HepG2 (cell line): ENCODE measurements at regions not wholly inside any gene's neighbourhood (a gene's known extent, or its start where the extent isn't known, plus 50 kb on each side); places are given as distances from the start of the nearest gene placed in this dataset.

Source experiments
- CBX5 ChIP-seq: sonication (generic); formaldehyde crosslinking; IDR thresholded peaks from 2 replicates; pipeline ENCODE4 v1.4.0; 2020; ENCODE audit warnings: missing genetic modification reagents, borderline replicate concordance
- ELF1 ChIP-seq: sonication (generic); formaldehyde crosslinking; IDR thresholded peaks from 2 replicates; pipeline ENCODE4 v1.4.0; 2020; ENCODE audit warnings: missing genetic modification reagents
- FLYWCH1 ChIP-seq: sonication (generic); formaldehyde crosslinking; IDR thresholded peaks from 2 replicates; pipeline ENCODE4 v1.8.1; 2023; ENCODE audit warnings: mild to moderate bottlenecking, missing genetic modification reagents
- GATAD2A ChIP-seq: IDR thresholded peaks from 2 replicates; pipeline ENCODE4 v1.6.1; 2016
- KLF13 ChIP-seq: sonication (generic); formaldehyde crosslinking; IDR thresholded peaks from 2 replicates; pipeline ENCODE4 v1.4.0; 2020; ENCODE audit warnings: mild to moderate bottlenecking, missing genetic modification reagents
- MYNN ChIP-seq: sonication (generic); formaldehyde crosslinking; IDR thresholded peaks from 2 replicates; pipeline ENCODE4 v1.4.0; 2020; ENCODE audit warnings: mild to moderate bottlenecking, low read depth, missing genetic modification reagents
- MZF1 ChIP-seq: sonication (generic); formaldehyde crosslinking; IDR thresholded peaks from 2 replicates; pipeline ENCODE4 v1.8.1; 2023; ENCODE audit warnings: mild to moderate bottlenecking, missing genetic modification reagents, borderline replicate concordance
- NCOR1 ChIP-seq: fragments of 200-600 bp; sonication (generic); IDR thresholded peaks from 2 replicates; pipeline ENCODE4 v1.7.0; 2017; ENCODE audit warnings: antibody characterized with exemption, low read length, borderline replicate concordance
- NFYB ChIP-seq: sonication (generic); formaldehyde crosslinking; IDR thresholded peaks from 2 replicates; pipeline ENCODE4 v1.4.0; 2020; ENCODE audit warnings: missing genetic modification reagents
- POLR2G ChIP-seq: fragments of 200-400 bp; formaldehyde crosslinking; IDR thresholded peaks from 2 replicates; pipeline ENCODE4 v1.6.1; 2018; ENCODE audit warnings: mild to moderate bottlenecking, low read depth, low read length, moderate library complexity
- SOX6 ChIP-seq, 2 experiments: fragments of 450-650 bp in 1 of 2; sonication (generic) in 1 of 2; formaldehyde crosslinking in 1 of 2; IDR thresholded peaks; 2 replicates each; pipeline versions ENCODE4 v1.4.0 to v1.6.1; 2017 to 2020; ENCODE audit warnings: antibody characterized with exemption in 1 of 2, mild to moderate bottlenecking in 1 of 2, missing genetic modification reagents in 1 of 2
- SP4 ChIP-seq: sonication (generic); formaldehyde crosslinking; IDR thresholded peaks from 2 replicates; pipeline ENCODE4 v1.8.1; 2023; ENCODE audit warnings: mild to moderate bottlenecking, missing genetic modification reagents
- TBL1XR1 ChIP-seq: fragments of 150-350 bp; IDR thresholded peaks from 2 replicates; pipeline ENCODE4 v1.6.1; 2014; ENCODE audit warnings: borderline replicate concordance, low read length; ENCODE audit not compliant: partially characterized antibody
- ZC3H13 ChIP-seq: sonication (generic); formaldehyde crosslinking; IDR thresholded peaks from 2 replicates; pipeline ENCODE4 v1.8.1; 2023; ENCODE audit warnings: mild to moderate bottlenecking, missing genetic modification reagents, moderate library complexity
- ZFX ChIP-seq: sonication (generic); formaldehyde crosslinking; IDR thresholded peaks from 2 replicates; pipeline ENCODE4 v1.4.0; 2020; ENCODE audit warnings: mild to moderate bottlenecking, low read depth, missing genetic modification reagents, moderate library complexity
- ZIK1 ChIP-seq: sonication (generic); formaldehyde crosslinking; IDR thresholded peaks from 2 replicates; pipeline ENCODE4 v1.5.0; 2020; ENCODE audit warnings: mild to moderate bottlenecking, low read depth, missing genetic modification reagents, borderline replicate concordance
- ZKSCAN1 ChIP-seq: fragments of 150-350 bp; IDR thresholded peaks from 2 replicates; pipeline ENCODE4 v1.6.1; 2014; ENCODE audit warnings: low read length
- ZNF431 ChIP-seq: sonication (generic); formaldehyde crosslinking; IDR thresholded peaks from 2 replicates; pipeline ENCODE4 v1.9.0; 2022; ENCODE audit warnings: missing genetic modification reagents, low read depth, mild to moderate bottlenecking, borderline replicate concordance
- ZNF589 ChIP-seq: sonication (generic); formaldehyde crosslinking; conservative IDR thresholded peaks from 2 replicates; pipeline ENCODE4 v1.8.0; 2022; ENCODE audit warnings: mild to moderate bottlenecking, moderate library complexity, missing genetic modification reagents
- ZNF614 ChIP-seq: IDR thresholded peaks from 2 replicates; pipeline ENCODE4 v1.6.1; 2018; ENCODE audit warnings: missing biosample characterization, missing genetic modification reagents, inconsistent platforms, borderline replicate concordance
- ZSCAN12 ChIP-seq: sonication (generic); formaldehyde crosslinking; IDR thresholded peaks from 2 replicates; pipeline ENCODE4 v1.9.0; 2021; ENCODE audit warnings: mild to moderate bottlenecking, missing genetic modification reagents
- TF ChIP-seq, protein P1 (sequence below): sonication (generic); formaldehyde crosslinking; IDR thresholded peaks from 2 replicates; pipeline ENCODE4 v1.5.0; 2020; ENCODE audit warnings: mild to moderate bottlenecking, missing genetic modification reagents
- TF ChIP-seq, protein P2 (sequence below): sonication (generic); formaldehyde crosslinking; IDR thresholded peaks from 2 replicates; pipeline ENCODE4 v1.4.0; 2020; ENCODE audit warnings: mild to moderate bottlenecking, missing genetic modification reagents, borderline replicate concordance

DNA sequence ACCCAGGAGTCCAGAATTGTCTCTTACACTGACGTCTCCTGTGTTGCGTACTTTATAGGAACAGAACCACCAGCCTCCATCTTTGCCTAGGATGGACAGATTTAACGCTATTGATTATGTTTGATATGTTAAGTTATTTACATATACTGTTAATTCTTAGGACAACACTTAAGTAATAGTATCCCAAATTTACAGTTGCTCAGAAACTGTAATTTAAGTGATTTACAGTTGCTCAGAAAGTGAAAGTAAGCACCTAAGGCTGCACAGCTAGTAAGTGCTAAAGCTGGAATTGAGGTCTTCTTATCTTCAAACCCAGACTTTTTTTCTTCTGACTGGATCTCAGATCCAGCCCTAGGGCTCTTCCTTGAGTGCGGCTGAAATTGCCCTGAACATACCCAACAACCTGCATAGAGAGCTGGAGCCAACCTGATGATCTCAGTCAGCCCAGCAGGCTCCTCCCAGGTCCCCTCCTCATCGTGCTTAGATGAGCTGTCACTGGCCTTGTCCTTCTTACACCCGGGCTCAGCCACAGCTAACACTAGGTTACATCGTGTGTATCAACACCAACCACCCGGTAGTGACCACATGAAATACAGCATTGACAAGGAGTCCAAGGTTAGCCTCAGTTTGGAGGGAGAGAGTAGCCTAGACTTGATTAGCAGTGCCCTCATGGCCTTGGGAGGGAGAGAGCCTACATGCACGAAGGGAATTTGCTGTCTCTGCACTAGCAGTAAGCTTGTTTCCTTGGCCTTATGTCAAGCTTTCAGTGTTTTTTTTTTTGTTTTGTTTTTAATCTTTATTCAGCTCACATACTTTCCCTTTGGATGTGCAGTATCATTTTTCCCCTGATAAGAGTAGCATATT lies 111.1 kb upstream of the ARHGAP5 start (continued):
- no peak for TF ChIP-seq ZC3H13 (CRISPR knock-in tag)
- TF ChIP-seq ZIK1 (CRISPR knock-in tag), result peak; percentile 78; the same call in 1 of the 2 replicates
- peak; percentile 89; the same call in 1 of the 2 replicates for TF ChIP-seq ZNF589
- peak; percentile 77 for TF ChIP-seq ELF1 (CRISPR knock-in tag)
- peak; percentile 88; the same call in 1 of the 2 replicates for TF ChIP-seq GATAD2A
- no peak for TF ChIP-seq ZSCAN12 (CRISPR knock-in tag)
- TF ChIP-seq NCOR1, result no peak
- TF ChIP-seq SOX6 (IDR thresholded peaks at IDR 0.05), result no peak
- peak; percentile 74 for TF ChIP-seq SOX6 (CRISPR knock-in tag; IDR thresholded peaks at IDR 0.05)
- TF ChIP-seq, protein P1, sequence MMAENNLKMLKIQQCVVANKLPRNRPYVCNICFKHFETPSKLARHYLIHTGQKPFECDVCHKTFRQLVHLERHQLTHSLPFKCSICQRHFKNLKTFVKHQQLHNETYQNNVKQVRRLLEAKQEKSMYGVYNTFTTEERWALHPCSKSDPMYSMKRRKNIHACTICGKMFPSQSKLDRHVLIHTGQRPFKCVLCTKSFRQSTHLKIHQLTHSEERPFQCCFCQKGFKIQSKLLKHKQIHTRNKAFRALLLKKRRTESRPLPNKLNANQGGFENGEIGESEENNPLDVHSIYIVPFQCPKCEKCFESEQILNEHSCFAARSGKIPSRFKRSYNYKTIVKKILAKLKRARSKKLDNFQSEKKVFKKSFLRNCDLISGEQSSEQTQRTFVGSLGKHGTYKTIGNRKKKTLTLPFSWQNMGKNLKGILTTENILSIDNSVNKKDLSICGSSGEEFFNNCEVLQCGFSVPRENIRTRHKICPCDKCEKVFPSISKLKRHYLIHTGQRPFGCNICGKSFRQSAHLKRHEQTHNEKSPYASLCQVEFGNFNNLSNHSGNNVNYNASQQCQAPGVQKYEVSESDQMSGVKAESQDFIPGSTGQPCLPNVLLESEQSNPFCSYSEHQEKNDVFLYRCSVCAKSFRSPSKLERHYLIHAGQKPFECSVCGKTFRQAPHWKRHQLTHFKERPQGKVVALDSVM (CRISPR knock-in tag), result no peak
- TF ChIP-seq NFYB, result no peak
- TF ChIP-seq ZNF431 (CRISPR knock-in tag), result peak; percentile 87
- peak; percentile 98 for TF ChIP-seq ZNF614 (CRISPR knock-in tag)
- TF ChIP-seq, protein P2, sequence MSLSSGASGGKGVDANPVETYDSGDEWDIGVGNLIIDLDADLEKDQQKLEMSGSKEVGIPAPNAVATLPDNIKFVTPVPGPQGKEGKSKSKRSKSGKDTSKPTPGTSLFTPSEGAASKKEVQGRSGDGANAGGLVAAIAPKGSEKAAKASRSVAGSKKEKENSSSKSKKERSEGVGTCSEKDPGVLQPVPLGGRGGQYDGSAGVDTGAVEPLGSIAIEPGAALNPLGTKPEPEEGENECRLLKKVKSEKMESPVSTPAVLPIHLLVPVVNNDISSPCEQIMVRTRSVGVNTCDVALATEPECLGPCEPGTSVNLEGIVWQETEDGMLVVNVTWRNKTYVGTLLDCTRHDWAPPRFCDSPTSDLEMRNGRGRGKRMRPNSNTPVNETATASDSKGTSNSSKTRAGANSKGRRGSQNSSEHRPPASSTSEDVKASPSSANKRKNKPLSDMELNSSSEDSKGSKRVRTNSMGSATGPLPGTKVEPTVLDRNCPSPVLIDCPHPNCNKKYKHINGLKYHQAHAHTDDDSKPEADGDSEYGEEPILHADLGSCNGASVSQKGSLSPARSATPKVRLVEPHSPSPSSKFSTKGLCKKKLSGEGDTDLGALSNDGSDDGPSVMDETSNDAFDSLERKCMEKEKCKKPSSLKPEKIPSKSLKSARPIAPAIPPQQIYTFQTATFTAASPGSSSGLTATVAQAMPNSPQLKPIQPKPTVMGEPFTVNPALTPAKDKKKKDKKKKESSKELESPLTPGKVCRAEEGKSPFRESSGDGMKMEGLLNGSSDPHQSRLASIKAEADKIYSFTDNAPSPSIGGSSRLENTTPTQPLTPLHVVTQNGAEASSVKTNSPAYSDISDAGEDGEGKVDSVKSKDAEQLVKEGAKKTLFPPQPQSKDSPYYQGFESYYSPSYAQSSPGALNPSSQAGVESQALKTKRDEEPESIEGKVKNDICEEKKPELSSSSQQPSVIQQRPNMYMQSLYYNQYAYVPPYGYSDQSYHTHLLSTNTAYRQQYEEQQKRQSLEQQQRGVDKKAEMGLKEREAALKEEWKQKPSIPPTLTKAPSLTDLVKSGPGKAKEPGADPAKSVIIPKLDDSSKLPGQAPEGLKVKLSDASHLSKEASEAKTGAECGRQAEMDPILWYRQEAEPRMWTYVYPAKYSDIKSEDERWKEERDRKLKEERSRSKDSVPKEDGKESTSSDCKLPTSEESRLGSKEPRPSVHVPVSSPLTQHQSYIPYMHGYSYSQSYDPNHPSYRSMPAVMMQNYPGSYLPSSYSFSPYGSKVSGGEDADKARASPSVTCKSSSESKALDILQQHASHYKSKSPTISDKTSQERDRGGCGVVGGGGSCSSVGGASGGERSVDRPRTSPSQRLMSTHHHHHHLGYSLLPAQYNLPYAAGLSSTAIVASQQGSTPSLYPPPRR, result peak; percentile 57
- TF ChIP-seq FLYWCH1 (CRISPR knock-in tag), result no peak
- peak; percentile 85; the same call in 1 of the 2 replicates for TF ChIP-seq MZF1 (CRISPR knock-in tag)
- TF ChIP-seq ZKSCAN1, result no peak
- TF ChIP-seq ZFX, result peak; percentile 56; the same call in 1 of the 2 replicates
- peak; percentile 37; the same call in 1 of the 2 replicates for TF ChIP-seq MYNN (CRISPR knock-in tag)
- TF ChIP-seq CBX5 (CRISPR knock-in tag), result peak; percentile 99
- no peak for TF ChIP-seq SP4 (CRISPR knock-in tag)
- TF ChIP-seq POLR2G, result peak; percentile 25; the same call in 1 of the 2 replicates
- TF ChIP-seq KLF13 (CRISPR knock-in tag), result no peak
- TF ChIP-seq TBL1XR1, result no peak
